PFSK-1 (cell line): ENCODE measurements at regions not wholly inside any gene's neighbourhood (a gene's known extent, or its start where the extent isn't known, plus 50 kb on each side); places are given as distances from the start of the nearest gene placed in this dataset.

Experiments used
- FOXP2 ChIP-seq: optimal IDR thresholded peaks from 2 replicates; pipeline ENCODE3; 2011; ENCODE audit warnings: borderline replicate concordance, control low read depth, inconsistent platforms; ENCODE audit not compliant: insufficient read depth; ENCODE audit errors: extremely low read length, extremely low read depth
- POLR2AphosphoS5 ChIP-seq: IDR thresholded peaks from 2 replicates; pipeline ENCODE4 v1.6.1; 2012; ENCODE audit warnings: low read depth, mild to moderate bottlenecking, control low read depth, low read length, moderate library complexity
- REST ChIP-seq, 2 experiments: IDR thresholded peaks; 2 replicates each; pipeline versions ENCODE4 v1.6.1 to v1.8.0; 2011 to 2012; ENCODE audit warnings: low read depth in 2 of 2, low read length in 2 of 2, control low read depth in 1 of 2, inconsistent platforms in 1 of 2, mild to moderate bottlenecking in 1 of 2, moderate library complexity in 1 of 2; ENCODE audit not compliant: insufficient read depth in 1 of 2
- SIN3A ChIP-seq: IDR thresholded peaks from 2 replicates; pipeline ENCODE4 v1.6.1; 2012; ENCODE audit warnings: mild to moderate bottlenecking, low read length, moderate library complexity, borderline replicate concordance; ENCODE audit not compliant: insufficient read depth
- TAF1 ChIP-seq: IDR thresholded peaks from 2 replicates; pipeline ENCODE4 v1.6.1; 2012; ENCODE audit warnings: low read length, control low read depth, borderline replicate concordance; ENCODE audit not compliant: insufficient read depth

- no peak for TF ChIP-seq SIN3A
- TF ChIP-seq POLR2AphosphoS5 = no peak
- peak; percentile 78 for TF ChIP-seq FOXP2
- TF ChIP-seq TAF1 = no peak
- no peak for TF ChIP-seq REST (IDR thresholded peaks at IDR 0.05; ENCODE audit: insufficient read depth in 1 of 2, low read depth in 2 of 2, low read length in 2 of 2)
These were observed 53.6 kb upstream of the BHLHE23 start for GRCh38 chr20:63060057-63060991.

- TF ChIP-seq POLR2AphosphoS5 (no peak), SIN3A (no peak), FOXP2 (no peak), TAF1 (no peak), REST (IDR thresholded peaks at IDR 0.05; ENCODE audit: insufficient read depth in 1 of 2, low read depth in 2 of 2, low read length in 2 of 2) (no peak)
These were observed 52.9 kb upstream of the BHLHE23 start for GRCh38 chr20:63059684-63060056.

GRCh38 chr20:63058696-63059335 is 52.1 kb upstream of the BHLHE23 start:
- TF ChIP-seq TAF1 = no peak
- TF ChIP-seq FOXP2 = no peak
- TF ChIP-seq SIN3A = no peak
- no peak for TF ChIP-seq POLR2AphosphoS5
- TF ChIP-seq REST (IDR thresholded peaks at IDR 0.05; ENCODE audit: insufficient read depth in 1 of 2, low read depth in 2 of 2, low read length in 2 of 2) = no peak

GRCh38 chr20:63057171-63058117 is 50.7 kb upstream of the BHLHE23 start:
- TF ChIP-seq FOXP2 (no peak), SIN3A (no peak), REST (IDR thresholded peaks at IDR 0.05; ENCODE audit: insufficient read depth in 1 of 2, low read depth in 2 of 2, low read length in 2 of 2) (no peak), POLR2AphosphoS5 (no peak), TAF1 (no peak)
